MM.1S (cell line): ENCODE measurements at regions not wholly inside any gene's neighbourhood (a gene's known extent, or its start where the extent isn't known, plus 50 kb on each side); places are given as distances from the start of the nearest gene placed in this dataset.

Experiments used
- DNase-seq: peaks from one replicate; pipeline ENCODE4 v3.0.0-alpha.2; 2015
- H2AFZ ChIP-seq: fragments of 300-600 bp; sonication (generic); 2 replicates; pipeline ENCODE4 v1.6.0; 2016; ENCODE audit warnings: antibody characterized with exemption, low read length
- H3F3A ChIP-seq: fragments of 300-600 bp; sonication (generic); 2 replicates; pipeline ENCODE4 v1.6.1; 2016; ENCODE audit warnings: mild to moderate bottlenecking, antibody characterized with exemption, low read length, moderate library complexity, mixed read lengths; ENCODE audit not compliant: insufficient read depth
- H3K27ac ChIP-seq: fragments of 300-600 bp; sonication (generic); 2 replicates; pipeline ENCODE4 v1.5.1; 2016; ENCODE audit warnings: mild to moderate bottlenecking, low read length
- H3K27me3 ChIP-seq: fragments of 300-600 bp; sonication (generic); replicated peaks from 2 replicates; pipeline ENCODE4 v1.6.0; 2016; ENCODE audit warnings: low read length; ENCODE audit not compliant: insufficient read depth
- H3K36me3 ChIP-seq: fragments of 300-600 bp; sonication (generic); replicated peaks from 2 replicates; pipeline ENCODE4 v1.6.1; 2016; ENCODE audit warnings: mild to moderate bottlenecking, low read length, mixed read lengths; ENCODE audit not compliant: insufficient read depth
- H3K4me1 ChIP-seq: fragments of 300-600 bp; sonication (generic); 2 replicates; pipeline ENCODE4 v1.6.1; 2016; ENCODE audit warnings: low read length, mixed read lengths
- H3K4me2 ChIP-seq: fragments of 300-600 bp; sonication (generic); 2 replicates; pipeline ENCODE4 v1.6.0; 2016; ENCODE audit warnings: low read depth, low read length
- H3K4me3 ChIP-seq: fragments of 300-600 bp; sonication (generic); 2 replicates; pipeline ENCODE4 v1.5.1; 2016; ENCODE audit warnings: low read length, mixed read lengths
- H3K79me2 ChIP-seq: fragments of 300-600 bp; sonication (generic); 2 replicates; pipeline ENCODE4 v1.6.1; 2016; ENCODE audit warnings: mixed run types, low read length, mixed read lengths
- H3K9ac ChIP-seq: fragments of 300-600 bp; sonication (generic); 2 replicates; pipeline ENCODE4 v1.6.1; 2016; ENCODE audit warnings: low read length, mixed read lengths
- H3K9me2 ChIP-seq: fragments of 300-600 bp; sonication (generic); replicated peaks from 2 replicates; pipeline ENCODE4 v1.6.1; 2016; ENCODE audit warnings: mild to moderate bottlenecking, low read length, mixed read lengths; ENCODE audit not compliant: insufficient read depth
- H3K9me3 ChIP-seq: fragments of 300-600 bp; sonication (generic); replicated peaks from 2 replicates; pipeline ENCODE4 v1.6.1; 2016; ENCODE audit warnings: mild to moderate bottlenecking, low read length, mixed read lengths; ENCODE audit not compliant: insufficient read depth
- H4K20me1 ChIP-seq: fragments of 300-600 bp; sonication (generic); 2 replicates; pipeline ENCODE4 v1.6.1; 2016; ENCODE audit warnings: mild to moderate bottlenecking, low read length, moderate library complexity, mixed read lengths; ENCODE audit not compliant: insufficient read depth
- EZH2 ChIP-seq: fragments of 300-600 bp; sonication (generic); optimal IDR thresholded peaks from 2 replicates; pipeline ENCODE3; 2017; ENCODE audit warnings: low read depth, mild to moderate bottlenecking, antibody characterized with exemption, low read length, mixed read lengths
- EZH2phosphoT487 ChIP-seq: fragments of 300-600 bp; sonication (generic); IDR thresholded peaks from 2 replicates; pipeline ENCODE4 v1.6.1; 2018; ENCODE audit warnings: antibody characterized with exemption, low read length
- TF ChIP-seq, protein P1 (sequence below): fragments of 300-600 bp; sonication (generic); IDR thresholded peaks from 2 replicates; pipeline ENCODE4 v1.5.1; 2016; ENCODE audit warnings: antibody characterized with exemption, low read length, mixed read lengths

DNA sequence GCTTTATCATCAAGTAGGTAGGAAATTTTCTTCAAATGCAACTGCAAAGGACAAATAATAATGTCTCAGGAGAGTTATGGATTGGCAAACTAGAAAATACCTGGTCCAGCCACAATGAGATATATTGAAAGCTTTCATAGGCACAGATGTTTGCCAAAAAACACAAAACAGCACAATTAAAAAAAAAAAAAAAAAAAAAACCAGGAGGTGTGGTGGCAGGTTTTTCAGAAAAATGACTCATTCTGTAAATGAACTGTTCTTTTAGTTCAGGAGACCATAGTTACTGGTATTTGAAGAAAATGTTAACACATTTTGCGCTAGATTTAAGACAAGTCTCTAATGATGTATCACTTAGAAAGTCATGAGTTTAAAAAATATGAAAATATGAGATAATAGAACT is 55.0 kb upstream of the JCAD start:
- Histone ChIP-seq H3K9me3 (no peaks in the 10 kb centered on the region), H3F3A (no peaks in the 10 kb centered on the region), H3K36me3 (no peaks in the 10 kb centered on the region), H3K4me2 (no peak overlapping the region), H3K9ac (no peak overlapping the region), H3K9me2 (no peaks in the 10 kb centered on the region), H3K27ac (no peak overlapping the region), H4K20me1 (no peaks in the 10 kb centered on the region), H2AFZ (no peak overlapping the region), H3K27me3 (no peaks in the 10 kb centered on the region), H3K4me1 (no peaks in the 10 kb centered on the region), H3K79me2 (no peaks in the 10 kb centered on the region), H3K4me3 (no peak overlapping the region)
- TF ChIP-seq EZH2phosphoT487 (no peak), EZH2 (no peak)
- TF ChIP-seq, protein P1, sequence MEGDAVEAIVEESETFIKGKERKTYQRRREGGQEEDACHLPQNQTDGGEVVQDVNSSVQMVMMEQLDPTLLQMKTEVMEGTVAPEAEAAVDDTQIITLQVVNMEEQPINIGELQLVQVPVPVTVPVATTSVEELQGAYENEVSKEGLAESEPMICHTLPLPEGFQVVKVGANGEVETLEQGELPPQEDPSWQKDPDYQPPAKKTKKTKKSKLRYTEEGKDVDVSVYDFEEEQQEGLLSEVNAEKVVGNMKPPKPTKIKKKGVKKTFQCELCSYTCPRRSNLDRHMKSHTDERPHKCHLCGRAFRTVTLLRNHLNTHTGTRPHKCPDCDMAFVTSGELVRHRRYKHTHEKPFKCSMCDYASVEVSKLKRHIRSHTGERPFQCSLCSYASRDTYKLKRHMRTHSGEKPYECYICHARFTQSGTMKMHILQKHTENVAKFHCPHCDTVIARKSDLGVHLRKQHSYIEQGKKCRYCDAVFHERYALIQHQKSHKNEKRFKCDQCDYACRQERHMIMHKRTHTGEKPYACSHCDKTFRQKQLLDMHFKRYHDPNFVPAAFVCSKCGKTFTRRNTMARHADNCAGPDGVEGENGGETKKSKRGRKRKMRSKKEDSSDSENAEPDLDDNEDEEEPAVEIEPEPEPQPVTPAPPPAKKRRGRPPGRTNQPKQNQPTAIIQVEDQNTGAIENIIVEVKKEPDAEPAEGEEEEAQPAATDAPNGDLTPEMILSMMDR, result no peak
- DNase-seq, result no peak

DNA sequence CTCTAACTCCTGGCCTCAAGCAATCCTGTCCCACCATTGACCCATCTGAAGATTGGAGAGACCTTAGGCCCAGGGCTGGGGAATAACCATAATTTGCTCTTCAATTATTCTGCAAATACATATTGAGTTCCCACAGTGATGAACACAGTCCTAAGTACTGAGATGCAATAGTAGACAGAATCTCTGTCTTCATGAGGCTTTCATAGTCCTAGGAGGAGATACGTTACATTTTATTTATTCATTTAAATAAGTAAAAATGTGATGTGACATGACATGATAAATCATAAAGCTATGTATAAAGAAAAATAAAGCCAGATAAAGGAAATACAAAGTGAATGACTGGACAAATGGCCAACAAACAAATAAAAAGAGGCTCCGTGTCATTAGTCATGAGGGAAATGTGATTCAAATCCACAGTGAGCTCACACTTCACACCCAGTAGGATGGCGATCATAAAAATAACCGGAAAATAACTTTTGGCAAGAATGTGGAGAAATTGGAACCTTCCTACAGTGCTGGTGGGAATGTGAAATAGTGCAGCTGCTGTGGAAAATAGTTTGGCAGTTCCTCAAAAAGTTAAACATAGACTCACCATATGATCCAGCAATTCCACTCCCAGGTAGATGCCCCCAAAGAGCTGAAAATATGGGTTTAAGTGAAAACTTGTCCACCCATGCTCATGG is 52.1 kb upstream of the JCAD start:
- Histone ChIP-seq H3K9me3 (no peaks in the 10 kb centered on the region), H3K4me1 (no peaks in the 10 kb centered on the region), H3K27ac (no peak overlapping the region), H3K9me2 (no peaks in the 10 kb centered on the region), H3K79me2 (no peaks in the 10 kb centered on the region), H3F3A (no peaks in the 10 kb centered on the region), H3K9ac (no peak overlapping the region), H3K4me3 (no peak overlapping the region), H4K20me1 (no peaks in the 10 kb centered on the region), H3K27me3 (no peaks in the 10 kb centered on the region), H3K36me3 (no peaks in the 10 kb centered on the region), H3K4me2 (no peak overlapping the region), H2AFZ (no peak overlapping the region)
- no peak for DNase-seq
- no peak for TF ChIP-seq EZH2
- TF ChIP-seq, protein P1, result no peak
- TF ChIP-seq EZH2phosphoT487, result no peak
